A204.1 (cell line): ENCODE measurements at regions not wholly inside any gene's neighbourhood (a gene's known extent, or its start where the extent isn't known, plus 50 kb on each side); places are given as distances from the start of the nearest gene placed in this dataset.

Experiments used
- FAIRE-seq: peaks from 2 replicates; lab custom pipeline; 2012; peaks lifted over from hg19 to GRCh38; lab: Jason Lieb, UNC

- FAIRE-seq: no peak
Observed at GRCh38 chr10:111515706-111516105, 438.9 kb downstream of the ADRA2A start.

GRCh38 chr10:111516144-111516543, 439.3 kb downstream of the ADRA2A start:
- FAIRE-seq: no peak

- no peak for FAIRE-seq
Observed at GRCh38 chr10:111522141-111522540, 445.3 kb downstream of the ADRA2A start.

- no peak for FAIRE-seq
Observed at GRCh38 chr10:111522551-111522950, 445.7 kb downstream of the ADRA2A start.

GRCh38 chr10:111523016-111523415, 446.2 kb downstream of the ADRA2A start:
- no peak for FAIRE-seq

GRCh38 chr10:111524134-111524533, 447.3 kb downstream of the ADRA2A start:
- no peak for FAIRE-seq

GRCh38 chr10:111525696-111526095, 448.9 kb downstream of the ADRA2A start:
- no peak for FAIRE-seq

- no peak for FAIRE-seq
Observed at GRCh38 chr10:111531690-111532089, 454.9 kb downstream of the ADRA2A start.

- no peak for FAIRE-seq
Observed at GRCh38 chr10:111532139-111532538, 455.3 kb downstream of the ADRA2A start.

GRCh38 chr10:111539246-111539645, 462.4 kb downstream of the ADRA2A start:
- no peak for FAIRE-seq

- FAIRE-seq: no peak
Observed at GRCh38 chr10:111543854-111544253, 467.0 kb downstream of the ADRA2A start.

- FAIRE-seq: no peak
Observed at GRCh38 chr10:111545861-111546605, 469.2 kb downstream of the ADRA2A start.

GRCh38 chr10:111548084-111548726, 471.4 kb downstream of the ADRA2A start:
- FAIRE-seq: no peak

GRCh38 chr10:111551001-111551400, 474.2 kb downstream of the ADRA2A start:
- no peak for FAIRE-seq

GRCh38 chr10:111556666-111557065, 479.8 kb downstream of the ADRA2A start:
- FAIRE-seq: no peak

- no peak for FAIRE-seq
Observed at GRCh38 chr10:111558211-111558610, 481.4 kb downstream of the ADRA2A start.

GRCh38 chr10:111560027-111560426, 483.2 kb downstream of the ADRA2A start:
- FAIRE-seq: no peak

GRCh38 chr10:111561124-111561523, 484.3 kb downstream of the ADRA2A start:
- no peak for FAIRE-seq

- no peak for FAIRE-seq
Observed at GRCh38 chr10:111565542-111565941, 488.7 kb downstream of the ADRA2A start.

- FAIRE-seq: no peak
Observed at GRCh38 chr10:111578076-111578475, 501.2 kb downstream of the ADRA2A start.

GRCh38 chr10:111579473-111579872, 502.6 kb downstream of the ADRA2A start:
- FAIRE-seq: no peak

GRCh38 chr10:111590703-111591102, 513.9 kb downstream of the ADRA2A start:
- FAIRE-seq: no peak

GRCh38 chr10:111593578-111593977, 516.7 kb downstream of the ADRA2A start:
- no peak for FAIRE-seq

- no peak for FAIRE-seq
Observed at GRCh38 chr10:111595173-111595572, 518.3 kb downstream of the ADRA2A start.
